CD14-positive monocyte (primary cell): ENCODE measurements at regions not wholly inside any gene's neighbourhood (a gene's known extent, or its start where the extent isn't known, plus 50 kb on each side); places are given as distances from the start of the nearest gene placed in this dataset.

Experiments
- DNase-seq, 3 donors: peaks; one replicate each; pipeline ENCODE4 v3.0.0-alpha.2; 2011 to 2022
- H2AFZ ChIP-seq: 2 replicates; pipeline ENCODE4 v1.6.0; 2012; ENCODE audit warnings: mild to moderate bottlenecking, low read depth, low read length, inconsistent platforms; ENCODE audit not compliant: insufficient read depth, poor library complexity, severe bottlenecking
- H3K27ac ChIP-seq, 2 donors: 1 replicate in 1 of 2; 2 replicates in 1 of 2; pipeline ENCODE4 v1.5.1; 2012 to 2013; ENCODE audit warnings: low read length in 2 of 2, control low read depth in 1 of 2, inconsistent platforms in 1 of 2, low read depth in 1 of 2, mild to moderate bottlenecking in 1 of 2
- H3K27me3 ChIP-seq, 2 donors: one replicate each; pipeline versions ENCODE4 v1.6.0 to v1.6.1; 2011 to 2013; ENCODE audit warnings: low read length in 2 of 2; ENCODE audit not compliant: control insufficient read depth in 2 of 2, insufficient read depth in 2 of 2
- H3K36me3 ChIP-seq, 2 donors: replicated peaks in 1 of 2; 1 replicate in 1 of 2; 2 replicates in 1 of 2; pipeline versions ENCODE4 v1.5.1 to v1.6.1; 2012 to 2013; ENCODE audit warnings: low read length in 2 of 2, control low read depth in 1 of 2, inconsistent platforms in 1 of 2, mild to moderate bottlenecking in 1 of 2; ENCODE audit not compliant: insufficient read depth in 2 of 2, control insufficient read depth in 1 of 2
- H3K4me1 ChIP-seq, 2 donors: 1 replicate in 1 of 2; 2 replicates in 1 of 2; pipeline versions ENCODE4 v1.5.1 to v1.6.1; 2012 to 2013; ENCODE audit warnings: low read length in 2 of 2, control low read depth in 1 of 2, inconsistent platforms in 1 of 2, mild to moderate bottlenecking in 1 of 2, moderate library complexity in 1 of 2; ENCODE audit not compliant: insufficient read depth in 2 of 2, control insufficient read depth in 1 of 2
- H3K4me2 ChIP-seq: replicated peaks from 2 replicates; pipeline ENCODE3; 2012; ENCODE audit warnings: low read length, moderate library complexity, mild to moderate bottlenecking; ENCODE audit not compliant: poor library complexity, severe bottlenecking; ENCODE audit errors: extremely low read depth
- H3K4me3 ChIP-seq, 3 experiments: fragments of 200-600 bp in 1 of 3; sonication (generic) in 1 of 3; replicated peaks in 1 of 3; 1 replicate in 2 of 3; 2 replicates in 1 of 3; pipeline ENCODE4 v1.5.1; 2011 to 2013; ENCODE audit warnings: low read length in 3 of 3, mild to moderate bottlenecking in 3 of 3, control low read depth in 2 of 3, low read depth in 2 of 3, inconsistent platforms in 1 of 3, moderate library complexity in 1 of 3
- H3K79me2 ChIP-seq: 2 replicates; pipeline ENCODE4 v1.6.0; 2012; ENCODE audit warnings: mild to moderate bottlenecking, control low read depth, inconsistent platforms, low read length, moderate library complexity; ENCODE audit not compliant: insufficient read depth
- H3K9ac ChIP-seq: 2 replicates; pipeline ENCODE4 v1.6.0; 2017; ENCODE audit warnings: low read length, mild to moderate bottlenecking; ENCODE audit not compliant: insufficient read depth, poor library complexity, severe bottlenecking
- H3K9me3 ChIP-seq, 2 donors: replicated peaks in 1 of 2; 1 replicate in 1 of 2; 2 replicates in 1 of 2; pipeline versions ENCODE4 v1.5.1 to v1.6.1; 2012 to 2013; ENCODE audit warnings: low read length in 2 of 2, control low read depth in 1 of 2; ENCODE audit not compliant: control insufficient read depth in 1 of 2, insufficient read depth in 1 of 2
- H4K20me1 ChIP-seq: 2 replicates; pipeline ENCODE4 v1.6.0; 2012; ENCODE audit warnings: mild to moderate bottlenecking, low read length, control low read depth, moderate library complexity; ENCODE audit not compliant: insufficient read depth
- H3K27ac Mint-ChIP-seq, 7 donors: one replicate each; pipeline ENCODE4 v1.8.0; 2020; ENCODE audit warnings: mild to moderate bottlenecking in 7 of 7, mixed read lengths in 7 of 7, moderate library complexity in 6 of 7, inconsistent platforms in 2 of 7
- H3K27me3 Mint-ChIP-seq, 3 donors: one replicate each; pipeline ENCODE4 v1.8.0; 2021 to 2022; ENCODE audit warnings: low read depth in 3 of 3, mild to moderate bottlenecking in 3 of 3, mixed read lengths in 3 of 3, moderate library complexity in 3 of 3, inconsistent platforms in 1 of 3
- H3K36me3 Mint-ChIP-seq, 2 donors: one replicate each; pipeline ENCODE4 v1.8.0; 2020; ENCODE audit warnings: mixed read lengths in 2 of 2, inconsistent platforms in 1 of 2, mild to moderate bottlenecking in 1 of 2
- H3K4me1 Mint-ChIP-seq: one replicate; pipeline ENCODE4 v1.8.0; 2020; ENCODE audit warnings: mild to moderate bottlenecking, mixed read lengths
- H3K4me3 Mint-ChIP-seq, 2 donors: one replicate each; pipeline ENCODE4 v1.8.0; 2020; ENCODE audit warnings: mild to moderate bottlenecking in 2 of 2, mixed read lengths in 2 of 2, moderate library complexity in 1 of 2
- H3K9me3 Mint-ChIP-seq, 7 donors: one replicate each; pipeline ENCODE4 v1.8.0; 2020 to 2022; ENCODE audit warnings: mixed read lengths in 7 of 7, mild to moderate bottlenecking in 6 of 7, moderate library complexity in 6 of 7, inconsistent platforms in 2 of 7
- CTCF ChIP-seq: fragments of 200-600 bp; IDR thresholded peaks from one replicate; pipeline ENCODE4 v1.8.0; 2022; ENCODE audit warnings: antibody characterized with exemption, mild to moderate bottlenecking
- WGBS: methylation state at CpG from one replicate; pipeline ENCODE4 v1.1.5; 2013; ENCODE audit warnings: missing lambda C conversion rate; ENCODE audit not compliant: insufficient coverage; 5-methylcytosine and 5-hydroxymethylcytosine counted together
- intact Hi-C, 2 donors: fragments of 100-400 bp; cut with micrococcal nuclease; formaldehyde crosslinking; loops; one replicate each; pipeline versions ENCODE4 v1.15.0 to v1.15.1; 2023

- Histone ChIP-seq H2AFZ (no peak overlapping the region), H3K79me2 (no peaks in the 10 kb centered on the region), H3K27ac (no peak overlapping the region), H3K4me2 (no peak overlapping the region), H3K9ac (no peak overlapping the region), H3K4me1 (peaks cover 10 to 15% of the 10 kb centered on the region in 2 donors), H3K27me3 (no peaks in the 10 kb centered on the region), H3K9me3 (peaks cover 9% of the 10 kb centered on the region in 2 donors), H3K4me3 (no peak overlapping the region), H4K20me1 (no peaks in the 10 kb centered on the region), H3K36me3 (no peaks in the 10 kb centered on the region)
- peaks cover 16 to 25% (median 22%) of the 10 kb centered on the region in 7 donors for H3K9me3 Mint-ChIP-seq
- no peaks in the 10 kb centered on the region for H3K27me3 Mint-ChIP-seq
- peaks cover 3% of the 10 kb centered on the region in 2 donors for H3K36me3 Mint-ChIP-seq
- intact Hi-C loops = no loop called here
- no peak overlapping the region for H3K27ac Mint-ChIP-seq
- WGBS = no CpG with 5 or more reads among the region's 1 CpG
- H3K4me3 Mint-ChIP-seq = no peak overlapping the region
- no peak for TF ChIP-seq CTCF
- DNase-seq = no peak
- H3K4me1 Mint-ChIP-seq = peaks cover 15% of the 10 kb centered on the region
Observed at GRCh38 chr2:181169503-181169902, 189.1 kb downstream of the UBE2E3 start.

GRCh38 chr2:181170256-181170655 lies 189.9 kb downstream of the UBE2E3 start:
- Histone ChIP-seq H3K9me3 (peaks cover 9% of the 10 kb centered on the region in 2 donors), H3K36me3 (no peaks in the 10 kb centered on the region), H2AFZ (no peak overlapping the region), H3K4me3 (no peak overlapping the region), H3K4me1 (peaks cover 4 to 7% of the 10 kb centered on the region in 2 donors), H4K20me1 (no peaks in the 10 kb centered on the region), H3K27ac (no peak overlapping the region), H3K27me3 (no peaks in the 10 kb centered on the region), H3K79me2 (no peaks in the 10 kb centered on the region), H3K9ac (no peak overlapping the region), H3K4me2 (no peak overlapping the region)
- Mint-ChIP-seq H3K27me3 (no peaks in the 10 kb centered on the region), H3K27ac (peak overlapping the region in 1 of 7 donors; percentile 12), H3K4me1 (peaks cover 10% of the 10 kb centered on the region), H3K36me3 (peaks cover 3% of the 10 kb centered on the region in 2 donors), H3K4me3 (no peak overlapping the region), H3K9me3 (peaks cover 16 to 25% (median 20%) of the 10 kb centered on the region in 7 donors)
- no peak for TF ChIP-seq CTCF
- WGBS = 86% methylated on average over 2 of the region's 2 CpGs
- intact Hi-C loops = no loop called here
- no peak for DNase-seq
